HepG2 (cell line): ENCODE measurements at regions not wholly inside any gene's neighbourhood (a gene's known extent, or its start where the extent isn't known, plus 50 kb on each side); places are given as distances from the start of the nearest gene placed in this dataset.

Source experiments
- ATAC-seq: fragments of 200-7000 bp; cut with Tn5 transposase; 3 replicates; pipeline ENCODE4 v1.9.1; 2020; ENCODE audit warnings: mild to moderate bottlenecking, moderate library complexity
- BruUV-seq: library from RNA; stranded (reverse); fragments of 400-500 nt; replicated peaks from 2 replicates; lab custom pipeline; 2021; lab: Mats Ljungman, UMichigan
- CTCF ChIA-PET: fragments of 300-600 bp; formaldehyde crosslinking; extraction: SDS; loops from one replicate; lab custom pipeline; 2021; ENCODE audit warnings: low total read pairs, inconsistent platforms, low intra/inter-chr PET ratio; lab: Yijun Ruan, JAX
- POLR2A ChIA-PET: fragments of 350-600 bp; sonication (Branson Sonifier 250); formaldehyde crosslinking; loops from one replicate; lab custom pipeline; 2020; ENCODE audit warnings: antibody characterized with exemption, inconsistent platforms; lab: Yijun Ruan, JAX
- DNase-seq: peaks from one replicate; pipeline ENCODE4 v3.0.0-alpha.2; 2015; ENCODE audit warnings: low spot score
- FAIRE-seq: peaks from 3 replicates; lab custom pipeline; 2011; peaks lifted over from hg19 to GRCh38; lab: Jason Lieb, UNC
- H2AFZ ChIP-seq: one replicate; pipeline ENCODE4 v1.6.1; 2011; ENCODE audit warnings: low read length, inconsistent platforms
- H3K27ac ChIP-seq: fragments of 300-600 bp; 3 replicates; pipeline ENCODE4 v1.8.0; 2011; ENCODE audit warnings: mixed run types, mild to moderate bottlenecking, mixed read lengths, low read length, inconsistent platforms; ENCODE audit not compliant: insufficient read depth; ENCODE audit errors: extremely low read length
- H3K27me3 ChIP-seq, 2 experiments: fragments of 200-600 bp in 1 of 2; 2 replicates in 1 of 2; 3 replicates in 1 of 2; pipeline versions ENCODE4 v1.6.0 to v1.8.0; 2011; ENCODE audit warnings: low read length in 2 of 2, mild to moderate bottlenecking in 2 of 2, moderate library complexity in 2 of 2, inconsistent platforms in 1 of 2; ENCODE audit not compliant: insufficient read depth in 2 of 2, control insufficient read depth in 1 of 2
- H3K36me3 ChIP-seq, 2 experiments: fragments of 200-600 bp in 1 of 2; replicated peaks in 1 of 2; 2 replicates in 1 of 2; 3 replicates in 1 of 2; pipeline versions ENCODE4 v1.5.1 to v1.8.0; 2011; ENCODE audit warnings: low read length in 2 of 2, inconsistent platforms in 1 of 2; ENCODE audit not compliant: insufficient read depth in 2 of 2, control insufficient read depth in 1 of 2
- H3K4me1 ChIP-seq: 2 replicates; pipeline ENCODE4 v1.5.1; 2012; ENCODE audit warnings: low read length, inconsistent platforms; ENCODE audit not compliant: insufficient read depth
- H3K4me2 ChIP-seq: 2 replicates; pipeline ENCODE4 v1.6.0; 2011; ENCODE audit warnings: low read depth, low read length, inconsistent platforms
- H3K4me3 ChIP-seq, 3 experiments: fragments of 200-600 bp in 1 of 3; sonication (generic), shearing (Covaris generic) in 1 of 3; replicated peaks in 1 of 3; 2 replicates each; pipeline ENCODE4 v1.5.1; 2011 to 2016; ENCODE audit warnings: low read length in 3 of 3, inconsistent platforms in 2 of 3, low read depth in 2 of 3, mild to moderate bottlenecking in 2 of 3, control low read depth in 1 of 3, mixed read lengths in 1 of 3; ENCODE audit not compliant: insufficient read depth in 1 of 3
- H3K79me2 ChIP-seq: one replicate; pipeline ENCODE4 v1.6.1; 2011; ENCODE audit warnings: low read length, inconsistent platforms; ENCODE audit not compliant: insufficient read depth
- H3K9ac ChIP-seq: 2 replicates; pipeline ENCODE4 v1.6.0; 2011; ENCODE audit warnings: mild to moderate bottlenecking, low read depth, low read length, inconsistent platforms; ENCODE audit not compliant: insufficient read depth
- H3K9me3 ChIP-seq: 2 replicates; pipeline ENCODE4 v1.5.1; 2012; ENCODE audit warnings: mild to moderate bottlenecking, low read length
- H4K20me1 ChIP-seq: 2 replicates; pipeline ENCODE4 v1.6.0; 2011; ENCODE audit warnings: inconsistent platforms, mild to moderate bottlenecking, low read length, moderate library complexity; ENCODE audit not compliant: insufficient read depth
- ARID3A ChIP-seq: IDR thresholded peaks from 2 replicates; pipeline ENCODE4 v1.6.1; 2012; ENCODE audit warnings: low read depth, low read length, improper control_type of control experiment
- HDAC6 ChIP-seq: fragments of 200-600 bp; sonication (generic); IDR thresholded peaks from 2 replicates; pipeline ENCODE4 v1.7.0; 2017; ENCODE audit warnings: mild to moderate bottlenecking, antibody characterized with exemption, low read length, low read depth
- PCBP1 ChIP-seq: fragments of 200-400 bp; formaldehyde crosslinking; IDR thresholded peaks from 2 replicates; pipeline ENCODE4 v1.6.1; 2017; ENCODE audit warnings: mild to moderate bottlenecking, low read depth, low read length, borderline replicate concordance
- PRPF4 ChIP-seq: fragments of 200-400 bp; formaldehyde crosslinking; IDR thresholded peaks from 2 replicates; pipeline ENCODE4 v1.6.1; 2016; ENCODE audit warnings: low read length, low read depth; ENCODE audit not compliant: poor library complexity, severe bottlenecking
- RARG ChIP-seq: sonication (generic); formaldehyde crosslinking; IDR thresholded peaks from 2 replicates; pipeline ENCODE4 v1.4.0; 2020; ENCODE audit warnings: low read depth, mild to moderate bottlenecking, missing genetic modification reagents
- REST ChIP-seq, 2 experiments: IDR thresholded peaks; 2 replicates each; pipeline ENCODE4 v1.6.1; 2011 to 2012; ENCODE audit warnings: low read length in 2 of 2, borderline replicate concordance in 1 of 2, low read depth in 1 of 2, mild to moderate bottlenecking in 1 of 2, moderate library complexity in 1 of 2
- TAF15 ChIP-seq: fragments of 200-400 bp; formaldehyde crosslinking; IDR thresholded peaks from one replicate; pipeline ENCODE4 v1.6.1; 2018; ENCODE audit warnings: mild to moderate bottlenecking, low read depth, low read length; ENCODE audit not compliant: poor library complexity, severe bottlenecking
- TOPORS ChIP-seq: sonication (generic); formaldehyde crosslinking; IDR thresholded peaks from 2 replicates; pipeline ENCODE4 v1.8.0; 2023; ENCODE audit warnings: mild to moderate bottlenecking, missing genetic modification reagents
- ZNF747 ChIP-seq: sonication (generic); formaldehyde crosslinking; IDR thresholded peaks from 2 replicates; pipeline ENCODE4 v1.8.1; 2023; ENCODE audit warnings: missing genetic modification reagents, mild to moderate bottlenecking, borderline replicate concordance
- WGBS: methylation state at CpG from one replicate; pipeline ENCODE4 v1.1.6; 2017; ENCODE audit warnings: low lambda C conversion rate; 5-methylcytosine and 5-hydroxymethylcytosine counted together
- in situ Hi-C: cut with HindIII; loops from 2 replicates; pipeline ENCODE4 v1.10.0; 2017; ENCODE audit warnings: low pct_unique_long_range_greater_than_20kb; ENCODE audit not compliant: extremely low pct_ligation_motif_present
- intact Hi-C: fragments of 100-400 bp; cut with micrococcal nuclease; formaldehyde crosslinking; loops from one replicate; pipeline ENCODE4 v1.10.0; 2022; ENCODE audit not compliant: unreplicated experiment

- Histone ChIP-seq H3K4me3 (no peak overlapping the region), H3K27me3 (no peaks in the 10 kb centered on the region), H3K79me2 (no peaks in the 10 kb centered on the region), H3K4me1 (no peaks in the 10 kb centered on the region), H2AFZ (no peak overlapping the region), H3K4me2 (no peak overlapping the region), H3K27ac (no peak overlapping the region), H4K20me1 (no peaks in the 10 kb centered on the region), H3K9ac (no peak overlapping the region)
- CTCF ChIA-PET: no interaction called here
- FAIRE-seq (no peak), DNase-seq (no peak)
- intact Hi-C loops: no loop called here
- TF ChIP-seq HDAC6 (no peak), REST (IDR thresholded peaks at IDR 0.05; ENCODE audit: borderline replicate concordance in 1 of 2, low read depth in 1 of 2, low read length in 2 of 2) (no peak), RARG (no peak), TAF15 (no peak), PCBP1 (no peak), ZNF747 (no peak), PRPF4 (no peak), TOPORS (CRISPR knock-in tag) (no peak), ARID3A (no peak)
- TF ChIP-seq, all 625 proteins: peak for 0
- POLR2A ChIA-PET: no interaction called here
- no TSS peak for BruUV-seq
- H3K36me3 ChIP-seq: no peaks in the 10 kb centered on the region
- 8% methylated on average over 4 of the region's 4 CpGs for WGBS
- no peak for ATAC-seq
- in situ Hi-C loops: no loop called here
- H3K9me3 ChIP-seq: no peaks in the 10 kb centered on the region
Measured at GRCh38 chr12:22969521-22969920, 344.6 kb downstream of the ETNK1 start.
